Upper lobe of right lung (tissue), 1 donor: ENCODE measurements at regions not wholly inside any gene's neighbourhood (a gene's known extent, or its start where the extent isn't known, plus 50 kb on each side); places are given as distances from the start of the nearest gene placed in this dataset.

Source experiments
- ATAC-seq: fragments of 200-7000 bp; cut with Tn5 transposase; one replicate; pipeline ENCODE4 v1.9.1; 2020; ENCODE audit warnings: mild to moderate bottlenecking, moderate library complexity
- DNase-seq: peaks from one replicate; pipeline ENCODE4 v3.0.0-alpha.2; 2020
- H3K27ac ChIP-seq: fragments of 200-600 bp; one replicate; pipeline ENCODE4 v1.8.0; 2022
- H3K27me3 ChIP-seq: fragments of 200-600 bp; one replicate; pipeline ENCODE4 v1.8.0; 2022; ENCODE audit warnings: mild to moderate bottlenecking
- H3K36me3 ChIP-seq: fragments of 200-600 bp; one replicate; pipeline ENCODE4 v1.8.0; 2022
- H3K4me1 ChIP-seq: fragments of 200-600 bp; one replicate; pipeline ENCODE4 v1.8.0; 2022
- H3K4me3 ChIP-seq: fragments of 200-600 bp; one replicate; pipeline ENCODE4 v1.8.0; 2022; ENCODE audit warnings: mild to moderate bottlenecking
- H3K9me3 ChIP-seq: fragments of 200-600 bp; one replicate; pipeline ENCODE4 v1.8.0; 2022
- CTCF ChIP-seq: fragments of 200-600 bp; IDR thresholded peaks from one replicate; pipeline ENCODE4 v1.8.0; 2022; ENCODE audit warnings: antibody characterized with exemption
- intact Hi-C: fragments of 100-400 bp; cut with DNase I; formaldehyde crosslinking; loops from one replicate; pipeline ENCODE4 v1.11.0; 2022
- donor health status: DM: no; HTN: yes; CAD: no; lungs with severe emphysema.

- Histone ChIP-seq H3K4me1 (peaks cover 5% of the 10 kb centered on the region), H3K27me3 (no peaks in the 10 kb centered on the region), H3K27ac (no peak overlapping the region), H3K4me3 (no peak overlapping the region), H3K9me3 (no peaks in the 10 kb centered on the region), H3K36me3 (no peaks in the 10 kb centered on the region)
- TF ChIP-seq CTCF = no peak
- no peak for ATAC-seq
- no peak for DNase-seq
- intact Hi-C loops = no loop called here
These were observed 112.5 kb upstream of the SLC44A1 start for GRCh38 chr9:105131981-105132380.

- no peak for ATAC-seq
- no peak for DNase-seq
- intact Hi-C loops = no loop called here
These were observed 111.8 kb upstream of the SLC44A1 start for GRCh38 chr9:105132606-105133005.

GRCh38 chr9:105138306-105138801, 106.1 kb upstream of the SLC44A1 start:
- ATAC-seq (no peak), DNase-seq (no peak)
- Histone ChIP-seq H3K27ac (no peak overlapping the region), H3K4me1 (peaks cover 8% of the 10 kb centered on the region), H3K9me3 (no peaks in the 10 kb centered on the region), H3K36me3 (no peaks in the 10 kb centered on the region), H3K4me3 (no peak overlapping the region), H3K27me3 (no peaks in the 10 kb centered on the region)
- intact Hi-C loops = no loop called here
- TF ChIP-seq CTCF = no peak

More at GRCh38 chr9:105132606-105133005, 111.8 kb upstream of the SLC44A1 start:
- no peak for TF ChIP-seq CTCF
- Histone ChIP-seq H3K9me3 (no peaks in the 10 kb centered on the region), H3K27ac (no peak overlapping the region), H3K36me3 (no peaks in the 10 kb centered on the region), H3K4me3 (no peak overlapping the region), H3K4me1 (no peaks in the 10 kb centered on the region), H3K27me3 (no peaks in the 10 kb centered on the region)

GRCh38 chr9:105141146-105141975, 103.1 kb upstream of the SLC44A1 start:
- TF ChIP-seq CTCF = no peak
- Histone ChIP-seq H3K27me3 (no peaks in the 10 kb centered on the region), H3K36me3 (no peaks in the 10 kb centered on the region), H3K9me3 (no peaks in the 10 kb centered on the region), H3K27ac (no peak overlapping the region), H3K4me1 (peaks cover 8% of the 10 kb centered on the region), H3K4me3 (no peak overlapping the region)
- ATAC-seq = peak; percentile 70
- intact Hi-C loops = no loop called here
- no peak for DNase-seq

- Histone ChIP-seq H3K4me1 (peaks cover 8% of the 10 kb centered on the region), H3K9me3 (no peaks in the 10 kb centered on the region), H3K36me3 (no peaks in the 10 kb centered on the region), H3K27ac (no peak overlapping the region), H3K4me3 (no peak overlapping the region), H3K27me3 (no peaks in the 10 kb centered on the region)
- no peak for TF ChIP-seq CTCF
- intact Hi-C loops = no loop called here
- ATAC-seq (no peak), DNase-seq (no peak)
These were observed 102.5 kb upstream of the SLC44A1 start for GRCh38 chr9:105141976-105142250.
